Nephron progenitor cell (in vitro differentiated cells): ENCODE measurements at regions not wholly inside any gene's neighbourhood (a gene's known extent, or its start where the extent isn't known, plus 50 kb on each side); places are given as distances from the start of the nearest gene placed in this dataset.
"Not testable (repeated sequence)": the region's sequence is repeated elsewhere in the genome, so short reads cannot be mapped to it uniquely, and the experiment has no call there.

Source experiments
- DNase-seq: peaks from one replicate; pipeline ENCODE4 v3.0.0; 2021
- H3K27ac Mint-ChIP-seq: 2 replicates; pipeline ENCODE4 v1.8.0; 2021; ENCODE audit warnings: mild to moderate bottlenecking, moderate library complexity, mixed read lengths
- H3K27me3 Mint-ChIP-seq: 2 replicates; pipeline ENCODE4 v1.8.0; 2021; ENCODE audit warnings: mild to moderate bottlenecking, low read depth, mixed read lengths; ENCODE audit not compliant: poor library complexity
- H3K36me3 Mint-ChIP-seq: 2 replicates; pipeline ENCODE4 v1.8.0; 2021; ENCODE audit warnings: low read depth, mixed read lengths
- H3K4me1 Mint-ChIP-seq: 2 replicates; pipeline ENCODE4 v1.8.0; 2021; ENCODE audit warnings: mixed read lengths
- H3K4me3 Mint-ChIP-seq: 2 replicates; pipeline ENCODE4 v1.8.0; 2021; ENCODE audit warnings: mild to moderate bottlenecking, moderate library complexity, mixed read lengths
- H3K9me3 Mint-ChIP-seq: 2 replicates; pipeline ENCODE4 v1.8.0; 2021; ENCODE audit warnings: mild to moderate bottlenecking, moderate library complexity, mixed read lengths
- TF ChIP-seq, protein P1 (sequence below): fragments of 200-600 bp; sonication (generic); IDR thresholded peaks from 2 replicates; pipeline ENCODE4 v1.5.0; 2021; ENCODE audit warnings: antibody characterized with exemption

GRCh38 chr10:44102726-44103255 lies 282.1 kb downstream of the CXCL12 start:
- TF ChIP-seq, protein P1, sequence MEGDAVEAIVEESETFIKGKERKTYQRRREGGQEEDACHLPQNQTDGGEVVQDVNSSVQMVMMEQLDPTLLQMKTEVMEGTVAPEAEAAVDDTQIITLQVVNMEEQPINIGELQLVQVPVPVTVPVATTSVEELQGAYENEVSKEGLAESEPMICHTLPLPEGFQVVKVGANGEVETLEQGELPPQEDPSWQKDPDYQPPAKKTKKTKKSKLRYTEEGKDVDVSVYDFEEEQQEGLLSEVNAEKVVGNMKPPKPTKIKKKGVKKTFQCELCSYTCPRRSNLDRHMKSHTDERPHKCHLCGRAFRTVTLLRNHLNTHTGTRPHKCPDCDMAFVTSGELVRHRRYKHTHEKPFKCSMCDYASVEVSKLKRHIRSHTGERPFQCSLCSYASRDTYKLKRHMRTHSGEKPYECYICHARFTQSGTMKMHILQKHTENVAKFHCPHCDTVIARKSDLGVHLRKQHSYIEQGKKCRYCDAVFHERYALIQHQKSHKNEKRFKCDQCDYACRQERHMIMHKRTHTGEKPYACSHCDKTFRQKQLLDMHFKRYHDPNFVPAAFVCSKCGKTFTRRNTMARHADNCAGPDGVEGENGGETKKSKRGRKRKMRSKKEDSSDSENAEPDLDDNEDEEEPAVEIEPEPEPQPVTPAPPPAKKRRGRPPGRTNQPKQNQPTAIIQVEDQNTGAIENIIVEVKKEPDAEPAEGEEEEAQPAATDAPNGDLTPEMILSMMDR, result no peak

GRCh38 chr10:44101082-44101481 lies 283.8 kb downstream of the CXCL12 start:
- H3K4me3 Mint-ChIP-seq, result no peak overlapping the region
- H3K9me3 Mint-ChIP-seq, result peaks cover 22% of the 10 kb centered on the region
- peaks cover 32% of the 10 kb centered on the region for H3K4me1 Mint-ChIP-seq
- H3K27me3 Mint-ChIP-seq, result peaks cover 2% of the 10 kb centered on the region
- H3K36me3 Mint-ChIP-seq, result peaks cover 10% of the 10 kb centered on the region
- no peak overlapping the region for H3K27ac Mint-ChIP-seq
- TF ChIP-seq, protein P1, result no peak
- no peak for DNase-seq

More at GRCh38 chr10:44102726-44103255, 282.1 kb downstream of the CXCL12 start:
- peaks cover 32% of the 10 kb centered on the region for H3K4me1 Mint-ChIP-seq
- H3K4me3 Mint-ChIP-seq, result no peak overlapping the region
- H3K36me3 Mint-ChIP-seq, result peaks cover 10% of the 10 kb centered on the region
- no peak overlapping the region for H3K27ac Mint-ChIP-seq
- no peak for DNase-seq
- peaks cover 19% of the 10 kb centered on the region for H3K9me3 Mint-ChIP-seq
- peaks cover 2% of the 10 kb centered on the region for H3K27me3 Mint-ChIP-seq

- TF ChIP-seq, protein P1, result no peak
- no peak for DNase-seq
- H3K4me1 Mint-ChIP-seq, result peaks cover 19% of the 10 kb centered on the region
- H3K4me3 Mint-ChIP-seq, result no peak overlapping the region
- no peak overlapping the region for H3K27ac Mint-ChIP-seq
- peaks cover 18% of the 10 kb centered on the region for H3K36me3 Mint-ChIP-seq
- H3K9me3 Mint-ChIP-seq, result peaks cover 37% of the 10 kb centered on the region
- H3K27me3 Mint-ChIP-seq, result peaks cover 2% of the 10 kb centered on the region
Measured at GRCh38 chr10:44099511-44099910, 285.4 kb downstream of the CXCL12 start.

GRCh38 chr10:44096217-44096616 lies 288.7 kb downstream of the CXCL12 start:
- not testable (repeated sequence) for H3K4me3 Mint-ChIP-seq, H3K4me1 Mint-ChIP-seq, DNase-seq, H3K27ac Mint-ChIP-seq, H3K36me3 Mint-ChIP-seq, H3K27me3 Mint-ChIP-seq
- H3K9me3 Mint-ChIP-seq, result peaks cover 53% of the 10 kb centered on the region

GRCh38 chr10:44089671-44090070 lies 295.2 kb downstream of the CXCL12 start:
- peaks cover 7% of the 10 kb centered on the region for H3K36me3 Mint-ChIP-seq
- TF ChIP-seq, protein P1, result no peak
- peaks cover 60% of the 10 kb centered on the region for H3K9me3 Mint-ChIP-seq
- peaks cover 10% of the 10 kb centered on the region for H3K4me1 Mint-ChIP-seq
- H3K27ac Mint-ChIP-seq, result no peak overlapping the region
- peaks cover 7% of the 10 kb centered on the region for H3K27me3 Mint-ChIP-seq
- no peak overlapping the region for H3K4me3 Mint-ChIP-seq
- no peak for DNase-seq

- Mint-ChIP-seq H3K4me1 (peaks cover 23% of the 10 kb centered on the region), H3K4me3 (no peak overlapping the region), H3K9me3 (peaks cover 40% of the 10 kb centered on the region), H3K36me3 (peaks cover 7% of the 10 kb centered on the region), H3K27ac (no peak overlapping the region), H3K27me3 (peaks cover 3% of the 10 kb centered on the region)
- no peak for DNase-seq
- TF ChIP-seq, protein P1, result no peak
Measured at GRCh38 chr10:44087403-44087802, 297.5 kb downstream of the CXCL12 start.
